Activated naive CD4-positive, alpha-beta T cell treated with Interleukin-2 at 50 U/mL for 16 hours (primary cell): ENCODE measurements at regions not wholly inside any gene's neighbourhood (a gene's known extent, or its start where the extent isn't known, plus 50 kb on each side); places are given as distances from the start of the nearest gene placed in this dataset.

Experiments used
- DNase-seq: peaks from one replicate; pipeline ENCODE4 v3.0.0-alpha.2; 2020

- DNase-seq = no peak
Measured at GRCh38 chr6:44561060-44561623, 173.6 kb downstream of the CDC5L start.

GRCh38 chr6:44561832-44562665, 174.5 kb downstream of the CDC5L start:
- DNase-seq = no peak

GRCh38 chr6:44563397-44563796, 175.9 kb downstream of the CDC5L start:
- peak; percentile 6 for DNase-seq

GRCh38 chr6:44564906-44565524, 177.5 kb downstream of the CDC5L start:
- no peak for DNase-seq

GRCh38 chr6:44567406-44567805, 179.9 kb downstream of the CDC5L start:
- DNase-seq = no peak

- DNase-seq = no peak
Measured at GRCh38 chr6:44569131-44569530, 181.6 kb downstream of the CDC5L start.

- no peak for DNase-seq
Measured at GRCh38 chr6:44569931-44570385, 182.5 kb downstream of the CDC5L start.

- DNase-seq = no peak
Measured at GRCh38 chr6:44571510-44571909, 184.0 kb downstream of the CDC5L start.

- no peak for DNase-seq
Measured at GRCh38 chr6:44572346-44572745, 184.8 kb downstream of the CDC5L start.

GRCh38 chr6:44575644-44576043, 188.1 kb downstream of the CDC5L start:
- DNase-seq = no peak

GRCh38 chr6:44576132-44576631, 188.7 kb downstream of the CDC5L start:
- DNase-seq = no peak

GRCh38 chr6:44580901-44581300, 193.4 kb downstream of the CDC5L start:
- DNase-seq = no peak

GRCh38 chr6:44582930-44583329, 195.4 kb downstream of the CDC5L start:
- DNase-seq = no peak

GRCh38 chr6:44590471-44590870, 203.0 kb downstream of the CDC5L start:
- no peak for DNase-seq

GRCh38 chr6:44593539-44593944, 206.0 kb downstream of the CDC5L start:
- peak; percentile 63 for DNase-seq

- DNase-seq = no peak
Measured at GRCh38 chr6:44594481-44594880, 207.0 kb downstream of the CDC5L start.

- DNase-seq = no peak
Measured at GRCh38 chr6:44598679-44599078, 211.2 kb downstream of the CDC5L start.

- DNase-seq = no peak
Measured at GRCh38 chr6:44599672-44600071, 212.2 kb downstream of the CDC5L start.

GRCh38 chr6:44603044-44603686, 215.7 kb downstream of the CDC5L start:
- no peak for DNase-seq

GRCh38 chr6:44606504-44606903, 219.0 kb downstream of the CDC5L start:
- DNase-seq = no peak

GRCh38 chr6:44606976-44607375, 219.5 kb downstream of the CDC5L start:
- no peak for DNase-seq

GRCh38 chr6:44608175-44608574, 220.7 kb downstream of the CDC5L start:
- no peak for DNase-seq

- DNase-seq = no peak
Measured at GRCh38 chr6:44609051-44609612, 221.6 kb downstream of the CDC5L start.
